Aorta (tissue), 5 donors: ENCODE measurements at regions not wholly inside any gene's neighbourhood (a gene's known extent, or its start where the extent isn't known, plus 50 kb on each side); places are given as distances from the start of the nearest gene placed in this dataset.

Source experiments
- ATAC-seq: fragments of 200-7000 bp; cut with Tn5 transposase; one replicate; pipeline ENCODE4 v1.9.1; 2022; ENCODE audit warnings: moderate library complexity; ENCODE audit not compliant: low FRiP score
- DNase-seq, 2 donors: peaks; one replicate each; pipeline ENCODE4 v3.0.0-alpha.2; 2020
- H3K27ac ChIP-seq, 2 donors: one replicate each; pipeline ENCODE4 v1.5.1; 2013; ENCODE audit warnings: low read length in 2 of 2, mild to moderate bottlenecking in 2 of 2, moderate library complexity in 2 of 2, control low read depth in 1 of 2, inconsistent platforms in 1 of 2, low read depth in 1 of 2
- H3K27me3 ChIP-seq, 2 donors: one replicate each; pipeline ENCODE4 v1.6.1; 2013; ENCODE audit warnings: control low read depth in 1 of 2, low read length in 1 of 2, mild to moderate bottlenecking in 1 of 2, moderate library complexity in 1 of 2; ENCODE audit not compliant: insufficient read depth in 2 of 2, control insufficient read depth in 1 of 2
- H3K36me3 ChIP-seq, 2 donors: one replicate each; pipeline ENCODE4 v1.6.1; 2013; ENCODE audit warnings: control low read depth in 1 of 2, low read length in 1 of 2, mild to moderate bottlenecking in 1 of 2; ENCODE audit not compliant: insufficient read depth in 2 of 2, control insufficient read depth in 1 of 2
- H3K4me1 ChIP-seq, 2 donors: one replicate each; pipeline ENCODE4 v1.6.1; 2013; ENCODE audit warnings: low read length in 2 of 2, control low read depth in 1 of 2, mild to moderate bottlenecking in 1 of 2, moderate library complexity in 1 of 2; ENCODE audit not compliant: insufficient read depth in 2 of 2, control insufficient read depth in 1 of 2
- H3K4me3 ChIP-seq, 2 donors: one replicate each; pipeline ENCODE4 v1.5.1; 2013; ENCODE audit warnings: low read length in 2 of 2, control low read depth in 1 of 2, mild to moderate bottlenecking in 1 of 2
- H3K9me3 ChIP-seq: one replicate; pipeline ENCODE4 v1.6.1; 2013; ENCODE audit warnings: mild to moderate bottlenecking, low read length; ENCODE audit not compliant: control insufficient read depth
- WGBS, 2 donors: extraction: QIAGEN DNeasy Blood & Tissue Kit; methylation state at CpG; one replicate each; pipeline ENCODE4 v1.1.7; 2013; 5-methylcytosine and 5-hydroxymethylcytosine counted together
- intact Hi-C, 2 donors: fragments of 100-400 bp; cut with DNase I; formaldehyde crosslinking; loops; one replicate each; pipeline versions ENCODE4 v1.14.2 to v1.15.0; 2022
- donor health status: healthy with polysubstance abuse.
- donor health status: Bipolar disorder and iron deficiency.
- donor health status: DM: no; HTN: no; CAD: no.
- donor health status: DM: no; HTN: no; CAD: no.
- donor health status: DM: yes; HTN: yes; CAD: no.

DNA sequence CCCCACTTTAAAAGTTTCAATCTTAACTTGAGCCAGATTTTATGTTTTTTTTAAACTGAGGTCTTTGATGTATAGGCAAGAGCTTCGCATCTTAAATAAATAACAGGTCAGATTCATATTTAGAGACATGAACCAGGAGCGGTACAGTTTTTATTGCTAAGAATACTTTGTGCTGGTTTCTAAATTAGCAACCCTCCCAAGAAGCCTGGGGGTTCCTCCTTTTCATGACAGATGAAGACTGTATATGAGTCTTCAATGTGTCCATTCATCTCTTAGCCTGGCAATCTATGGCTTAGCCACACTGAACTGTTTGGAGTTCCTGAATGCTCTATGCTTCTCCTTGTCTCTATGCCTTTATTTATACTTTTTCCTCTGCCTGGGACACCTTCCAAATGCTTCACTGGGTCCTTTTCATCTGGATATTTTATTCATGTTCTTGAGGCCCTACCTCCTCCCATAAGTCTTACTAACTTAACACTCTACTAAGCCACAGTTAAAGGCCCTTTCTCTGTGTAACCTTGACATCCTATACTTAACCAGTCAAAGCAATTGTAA lies 338.6 kb downstream of the INSC start:
- Histone ChIP-seq H3K27me3 (no peaks in the 10 kb centered on the region), H3K9me3 (peaks cover 3% of the 10 kb centered on the region), H3K4me3 (no peak overlapping the region), H3K4me1 (no peaks in the 10 kb centered on the region), H3K27ac (no peak overlapping the region), H3K36me3 (no peaks in the 10 kb centered on the region)
- ATAC-seq: no peak
- intact Hi-C loops: no loop called here
- no peak for DNase-seq
- 58 to 72% methylated on average over 2 of the region's 2 CpGs for WGBS, 2 donors

GRCh38 chr11:15468466-15468865 lies 353.7 kb downstream of the INSC start:
- intact Hi-C loops: no loop called here
- H3K36me3 ChIP-seq: no peaks in the 10 kb centered on the region
- no peaks in the 10 kb centered on the region for H3K9me3 ChIP-seq
- 43 to 47% methylated on average over 4 of the region's 4 CpGs for WGBS, 2 donors
- ATAC-seq (no peak), DNase-seq (no peak)
- H3K4me3 ChIP-seq: no peak overlapping the region
- no peaks in the 10 kb centered on the region for H3K4me1 ChIP-seq
- no peaks in the 10 kb centered on the region for H3K27me3 ChIP-seq
- no peak overlapping the region for H3K27ac ChIP-seq

GRCh38 chr11:15471048-15471894 lies 356.5 kb downstream of the INSC start:
- no peaks in the 10 kb centered on the region for H3K9me3 ChIP-seq
- ATAC-seq: no peak
- no peak for DNase-seq
- WGBS, 2 donors: 77 to 82% methylated on average over 7 of the region's 7 CpGs
- H3K27ac ChIP-seq: no peak overlapping the region
- H3K4me1 ChIP-seq: no peaks in the 10 kb centered on the region
- H3K36me3 ChIP-seq: no peaks in the 10 kb centered on the region
- no peaks in the 10 kb centered on the region for H3K27me3 ChIP-seq
- no peak overlapping the region for H3K4me3 ChIP-seq
- intact Hi-C loops: no loop called here

- intact Hi-C loops: no loop called here
- DNase-seq (no peak), ATAC-seq (no peak)
- no peak overlapping the region for H3K4me3 ChIP-seq
- 18 to 32% methylated on average over 9 of the region's 9 CpGs for WGBS, 2 donors
- no peaks in the 10 kb centered on the region for H3K9me3 ChIP-seq
- no peak overlapping the region for H3K27ac ChIP-seq
- no peaks in the 10 kb centered on the region for H3K4me1 ChIP-seq
- H3K27me3 ChIP-seq: no peaks in the 10 kb centered on the region
- H3K36me3 ChIP-seq: no peaks in the 10 kb centered on the region
Observed at GRCh38 chr11:15471895-15472799, 357.4 kb downstream of the INSC start.

DNA sequence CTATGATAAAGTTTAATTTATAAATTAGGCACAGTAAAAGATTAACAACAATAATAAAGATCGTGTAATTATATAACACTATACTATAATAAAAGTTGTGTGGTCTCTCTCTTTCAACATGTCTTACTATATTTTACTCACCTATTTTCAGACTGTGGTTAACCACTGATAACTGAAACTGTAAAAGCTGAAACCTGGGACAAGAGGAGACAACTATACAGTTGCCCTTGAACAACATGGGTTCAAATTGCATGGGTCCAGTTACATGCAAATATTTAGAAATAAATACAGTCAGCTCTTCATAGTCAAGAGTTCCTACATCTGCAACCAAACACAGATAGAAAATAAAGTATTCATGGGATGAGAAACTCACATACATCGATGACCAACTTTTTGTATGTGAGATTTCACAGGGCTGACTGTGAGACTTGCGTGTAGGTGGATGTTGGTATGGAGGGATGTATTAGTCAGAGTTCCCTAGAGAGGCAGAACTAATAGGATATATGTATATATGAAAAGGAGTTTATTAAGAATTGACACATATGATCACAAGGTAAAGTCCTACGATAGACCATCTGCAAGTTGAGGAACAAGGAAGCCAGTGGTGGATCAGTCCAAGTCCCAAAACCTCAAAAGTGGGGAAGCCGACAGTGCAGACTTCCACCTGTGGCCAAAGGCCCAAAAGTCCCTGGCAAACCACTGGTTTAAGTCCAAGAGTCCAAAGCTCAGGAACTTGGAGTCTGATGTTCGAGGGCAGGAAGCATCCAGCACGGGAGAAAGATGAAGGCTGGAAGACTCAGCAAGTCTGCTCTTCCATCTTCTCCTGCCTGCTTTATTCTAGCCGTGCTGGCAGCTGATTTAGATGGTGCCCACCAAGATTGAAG lies 359.5 kb downstream of the INSC start:
- ATAC-seq: no peak

DNA sequence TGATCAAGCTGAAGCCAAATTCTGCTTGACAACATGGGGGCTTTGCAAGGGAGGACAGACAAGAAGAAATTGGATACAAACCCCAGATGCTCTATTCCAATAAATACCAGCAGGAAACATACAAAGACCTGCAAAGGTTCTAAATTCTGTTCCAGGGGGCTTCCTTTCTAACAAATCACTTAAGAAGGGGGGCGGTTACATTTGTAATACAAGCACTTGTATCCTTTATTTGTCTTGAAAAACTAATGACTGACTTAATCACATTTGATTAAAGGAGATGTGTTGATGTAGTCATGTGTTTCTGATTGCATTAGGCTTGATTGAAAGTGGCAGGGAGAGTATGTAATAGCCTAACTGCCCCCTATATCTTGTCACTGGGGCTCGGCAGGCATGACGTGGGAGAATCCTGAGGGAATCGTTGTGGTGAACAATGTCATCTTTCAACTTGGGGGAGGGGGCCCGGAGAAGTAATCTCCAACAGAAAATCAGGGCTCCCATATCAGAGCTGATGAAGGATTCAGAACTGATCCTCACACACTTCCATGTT lies 361.7 kb downstream of the INSC start:
- no peak overlapping the region for H3K4me3 ChIP-seq
- H3K27me3 ChIP-seq: no peaks in the 10 kb centered on the region
- intact Hi-C loops: no loop called here
- no peaks in the 10 kb centered on the region for H3K36me3 ChIP-seq
- no peaks in the 10 kb centered on the region for H3K9me3 ChIP-seq
- WGBS, 2 donors: 47 to 56% methylated on average over 5 of the region's 5 CpGs
- DNase-seq (no peak), ATAC-seq (no peak)
- H3K4me1 ChIP-seq: no peaks in the 10 kb centered on the region
- no peak overlapping the region for H3K27ac ChIP-seq

More for the DNA sequence above, 359.5 kb downstream of the INSC start:
- Histone ChIP-seq H3K36me3 (no peaks in the 10 kb centered on the region), H3K4me3 (no peak overlapping the region), H3K4me1 (no peaks in the 10 kb centered on the region), H3K27me3 (no peaks in the 10 kb centered on the region), H3K9me3 (no peaks in the 10 kb centered on the region), H3K27ac (no peak overlapping the region)
- 87 to 88% methylated on average over 8 of the region's 8 CpGs for WGBS, 2 donors
- intact Hi-C loops: no loop called here
- no peak for DNase-seq

DNA sequence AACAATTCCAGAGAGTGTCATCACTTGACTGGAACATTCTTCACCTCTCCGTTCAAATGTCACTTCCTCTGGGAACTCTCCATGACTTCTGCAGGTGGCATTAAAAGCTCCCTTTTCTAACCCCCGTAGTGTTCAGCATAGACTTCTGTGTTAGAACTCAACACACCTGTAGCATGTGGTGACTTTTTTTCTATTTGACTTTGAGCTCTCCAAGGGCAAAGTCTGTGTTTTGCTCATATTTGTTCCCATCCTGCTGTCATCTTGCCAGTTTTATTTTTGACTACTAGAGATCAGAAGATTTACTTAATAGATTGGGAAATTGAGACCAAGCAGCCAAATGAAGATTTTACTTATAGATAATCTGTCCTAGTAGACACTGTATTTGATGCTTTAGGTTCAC lies 367.1 kb downstream of the INSC start:
- Histone ChIP-seq H3K27ac (no peak overlapping the region), H3K4me1 (no peaks in the 10 kb centered on the region), H3K27me3 (peaks cover 0 to 1% of the 10 kb centered on the region in 2 donors), H3K4me3 (no peak overlapping the region), H3K9me3 (no peaks in the 10 kb centered on the region), H3K36me3 (no peaks in the 10 kb centered on the region)
- intact Hi-C loops: no loop called here
- WGBS, 2 donors: 62 to 77% methylated on average over 2 of the region's 2 CpGs
- ATAC-seq (no peak), DNase-seq (no peak)

GRCh38 chr11:15483205-15483604 lies 368.5 kb downstream of the INSC start:
- ATAC-seq (no peak), DNase-seq (no peak)
- Histone ChIP-seq H3K9me3 (no peaks in the 10 kb centered on the region), H3K27ac (no peak overlapping the region), H3K27me3 (peaks cover 0 to 1% of the 10 kb centered on the region in 2 donors), H3K36me3 (no peaks in the 10 kb centered on the region), H3K4me1 (no peaks in the 10 kb centered on the region), H3K4me3 (no peak overlapping the region)
- intact Hi-C loops: no loop called here
- WGBS, 2 donors: 36 to 53% methylated on average over 1 of the region's 1 CpG
